GM23338 (cell line): ENCODE measurements at regions not wholly inside any gene's neighbourhood (a gene's known extent, or its start where the extent isn't known, plus 50 kb on each side); places are given as distances from the start of the nearest gene placed in this dataset.

Source experiments
- ATAC-seq: fragments of 200-7000 bp; cut with Tn5 transposase; 3 replicates; pipeline ENCODE4 v1.9.1; 2020
- DNase-seq: peaks from one replicate; pipeline ENCODE4 v3.0.0-alpha.2; 2015; ENCODE audit warnings: low spot score
- H2AFZ ChIP-seq: fragments of 200-600 bp; sonication (generic); 2 replicates; pipeline ENCODE4 v1.8.0; 2016; ENCODE audit warnings: antibody characterized with exemption, mild to moderate bottlenecking, moderate library complexity
- H3F3A ChIP-seq: fragments of 200-600 bp; sonication (generic); replicated peaks from 2 replicates; pipeline ENCODE4 v1.8.0; 2017; ENCODE audit warnings: antibody characterized with exemption, mixed run types, low read depth
- H3K27ac ChIP-seq: fragments of 200-600 bp; sonication (generic); 2 replicates; pipeline ENCODE4 v1.6.1; 2016; ENCODE audit warnings: low read depth
- H3K27me3 ChIP-seq: fragments of 200-600 bp; sonication (generic); 2 replicates; pipeline ENCODE4 v1.8.0; 2016; ENCODE audit warnings: mild to moderate bottlenecking, mixed run types, moderate library complexity; ENCODE audit not compliant: insufficient read depth
- H3K36me3 ChIP-seq: fragments of 200-600 bp; sonication (generic); 2 replicates; pipeline ENCODE4 v1.8.0; 2016; ENCODE audit warnings: mild to moderate bottlenecking; ENCODE audit not compliant: insufficient read depth
- H3K4me1 ChIP-seq: fragments of 200-600 bp; sonication (generic); 2 replicates; pipeline ENCODE4 v1.8.0; 2016; ENCODE audit warnings: mild to moderate bottlenecking, moderate library complexity; ENCODE audit not compliant: insufficient read depth
- H3K4me2 ChIP-seq: fragments of 200-600 bp; sonication (generic); 2 replicates; pipeline ENCODE4 v1.7.1; 2017; ENCODE audit warnings: mixed run types
- H3K4me3 ChIP-seq: fragments of 200-600 bp; sonication (generic); 2 replicates; pipeline ENCODE4 v1.6.1; 2016; ENCODE audit warnings: mixed run types
- H3K79me2 ChIP-seq: fragments of 200-600 bp; sonication (generic); replicated peaks from 2 replicates; pipeline ENCODE4 v1.8.0; 2017; ENCODE audit warnings: mild to moderate bottlenecking; ENCODE audit not compliant: insufficient read depth
- H3K9me2 ChIP-seq: fragments of 200-600 bp; sonication (generic); 2 replicates; pipeline ENCODE4 v1.8.0; 2017; ENCODE audit not compliant: insufficient read depth
- H4K20me1 ChIP-seq: fragments of 200-600 bp; sonication (generic); replicated peaks from 2 replicates; pipeline ENCODE4 v1.8.0; 2017; ENCODE audit warnings: mild to moderate bottlenecking; ENCODE audit not compliant: insufficient read depth
- H3K27ac Mint-ChIP-seq: 2 replicates; pipeline ENCODE4 v1.8.0; 2020; ENCODE audit warnings: inconsistent platforms, mild to moderate bottlenecking, moderate library complexity, mixed read lengths
- H3K27me3 Mint-ChIP-seq: 3 replicates; pipeline ENCODE4 v1.8.0; 2022; ENCODE audit warnings: low read depth, mild to moderate bottlenecking, moderate library complexity, mixed read lengths, inconsistent platforms; ENCODE audit not compliant: insufficient read depth, poor library complexity
- H3K36me3 Mint-ChIP-seq: 3 replicates; pipeline ENCODE4 v1.8.0; 2021; ENCODE audit warnings: low read depth, mild to moderate bottlenecking, inconsistent platforms, moderate library complexity, mixed read lengths
- H3K4me1 Mint-ChIP-seq: 3 replicates; pipeline ENCODE4 v1.8.0; 2020; ENCODE audit warnings: mild to moderate bottlenecking, inconsistent platforms, mixed read lengths
- H3K4me3 Mint-ChIP-seq: 3 replicates; pipeline ENCODE4 v1.8.0; 2021; ENCODE audit warnings: moderate library complexity, mild to moderate bottlenecking, inconsistent platforms, mixed read lengths
- H3K9me3 Mint-ChIP-seq: 3 replicates; pipeline ENCODE4 v1.8.0; 2020; ENCODE audit warnings: moderate library complexity, mild to moderate bottlenecking, inconsistent platforms, mixed read lengths
- CREB1 ChIP-seq: fragments of 250-450 bp; sonication (Bioruptor Pico); IDR thresholded peaks from 2 replicates; pipeline ENCODE4 v1.5.0; 2020; ENCODE audit warnings: low read depth, mild to moderate bottlenecking, moderate library complexity
- EZH2 ChIP-seq: fragments of 200-600 bp; sonication (generic); IDR thresholded peaks from one replicate; pipeline ENCODE4 v1.8.0; 2017; ENCODE audit warnings: antibody characterized with exemption, mild to moderate bottlenecking, low read depth; ENCODE audit not compliant: unreplicated experiment
- JUNB ChIP-seq: IDR thresholded peaks from one replicate; pipeline ENCODE4 v1.6.1; 2016; ENCODE audit warnings: antibody characterized with exemption; ENCODE audit not compliant: unreplicated experiment
- NANOG ChIP-seq: IDR thresholded peaks from 2 replicates; pipeline ENCODE4 v1.6.1; 2016; ENCODE audit warnings: antibody characterized with exemption, borderline replicate concordance
- POLR2AphosphoS5 ChIP-seq: IDR thresholded peaks from 2 replicates; pipeline ENCODE4 v1.6.1; 2016; ENCODE audit warnings: antibody characterized with exemption, low read depth
- STAT1 ChIP-seq: IDR thresholded peaks from one replicate; pipeline ENCODE4 v1.6.1; 2016; ENCODE audit warnings: antibody characterized with exemption; ENCODE audit not compliant: unreplicated experiment
- ZNF114 ChIP-seq: fragments of 250-450 bp; sonication (Bioruptor Pico); IDR thresholded peaks from 2 replicates; pipeline ENCODE4 v1.5.0; 2020; ENCODE audit warnings: mild to moderate bottlenecking, moderate library complexity
- TF ChIP-seq, protein P1 (sequence below): fragments of 250-450 bp; sonication (Bioruptor Pico); IDR thresholded peaks from 2 replicates; pipeline ENCODE4 v1.5.0; 2020; ENCODE audit warnings: mild to moderate bottlenecking, moderate library complexity
- TF ChIP-seq, protein P2 (sequence below): IDR thresholded peaks from 2 replicates; pipeline ENCODE4 v1.6.1; 2016; ENCODE audit warnings: antibody characterized with exemption
- TF ChIP-seq, protein P3 (sequence below), 2 experiments: fragments of 200-600 bp in 1 of 2; sonication (generic) in 1 of 2; conservative IDR thresholded peaks; 2 replicates each; pipeline versions ENCODE4 v1.5.1 to v1.6.1; 2016 to 2017; ENCODE audit warnings: antibody characterized with exemption in 2 of 2, low read depth in 2 of 2, mild to moderate bottlenecking in 2 of 2, moderate library complexity in 1 of 2

DNA sequence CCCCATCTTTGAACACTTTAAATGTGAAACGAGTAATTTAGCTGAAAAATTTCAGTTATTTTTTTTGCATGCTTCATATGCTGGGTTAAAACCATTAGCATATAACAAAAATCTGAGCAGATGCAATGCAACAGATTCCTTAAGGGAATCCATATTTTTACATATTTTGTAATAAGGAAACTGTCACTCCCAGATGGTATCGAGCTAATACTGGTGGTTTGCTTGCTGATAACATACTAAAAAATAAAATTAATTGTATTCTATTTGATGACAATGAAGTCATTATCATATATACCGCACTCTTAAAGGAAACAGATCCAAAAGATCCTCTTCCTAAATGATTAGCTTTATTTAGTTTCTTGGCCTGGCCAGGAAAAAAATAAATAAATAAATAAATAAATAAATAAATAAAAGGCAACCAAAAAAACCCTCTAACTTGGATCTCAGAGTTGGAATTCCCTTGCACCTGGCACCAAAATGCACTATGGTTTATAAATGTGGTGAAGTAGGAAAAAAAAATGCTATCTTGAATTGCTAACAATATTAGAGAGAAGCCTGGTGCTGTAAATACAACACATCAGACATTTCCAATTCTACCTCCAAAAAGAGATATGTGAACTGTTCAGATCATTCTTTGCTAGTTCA lies 503.2 kb upstream of the ARRDC4 start (continued):
- TF ChIP-seq, protein P1, sequence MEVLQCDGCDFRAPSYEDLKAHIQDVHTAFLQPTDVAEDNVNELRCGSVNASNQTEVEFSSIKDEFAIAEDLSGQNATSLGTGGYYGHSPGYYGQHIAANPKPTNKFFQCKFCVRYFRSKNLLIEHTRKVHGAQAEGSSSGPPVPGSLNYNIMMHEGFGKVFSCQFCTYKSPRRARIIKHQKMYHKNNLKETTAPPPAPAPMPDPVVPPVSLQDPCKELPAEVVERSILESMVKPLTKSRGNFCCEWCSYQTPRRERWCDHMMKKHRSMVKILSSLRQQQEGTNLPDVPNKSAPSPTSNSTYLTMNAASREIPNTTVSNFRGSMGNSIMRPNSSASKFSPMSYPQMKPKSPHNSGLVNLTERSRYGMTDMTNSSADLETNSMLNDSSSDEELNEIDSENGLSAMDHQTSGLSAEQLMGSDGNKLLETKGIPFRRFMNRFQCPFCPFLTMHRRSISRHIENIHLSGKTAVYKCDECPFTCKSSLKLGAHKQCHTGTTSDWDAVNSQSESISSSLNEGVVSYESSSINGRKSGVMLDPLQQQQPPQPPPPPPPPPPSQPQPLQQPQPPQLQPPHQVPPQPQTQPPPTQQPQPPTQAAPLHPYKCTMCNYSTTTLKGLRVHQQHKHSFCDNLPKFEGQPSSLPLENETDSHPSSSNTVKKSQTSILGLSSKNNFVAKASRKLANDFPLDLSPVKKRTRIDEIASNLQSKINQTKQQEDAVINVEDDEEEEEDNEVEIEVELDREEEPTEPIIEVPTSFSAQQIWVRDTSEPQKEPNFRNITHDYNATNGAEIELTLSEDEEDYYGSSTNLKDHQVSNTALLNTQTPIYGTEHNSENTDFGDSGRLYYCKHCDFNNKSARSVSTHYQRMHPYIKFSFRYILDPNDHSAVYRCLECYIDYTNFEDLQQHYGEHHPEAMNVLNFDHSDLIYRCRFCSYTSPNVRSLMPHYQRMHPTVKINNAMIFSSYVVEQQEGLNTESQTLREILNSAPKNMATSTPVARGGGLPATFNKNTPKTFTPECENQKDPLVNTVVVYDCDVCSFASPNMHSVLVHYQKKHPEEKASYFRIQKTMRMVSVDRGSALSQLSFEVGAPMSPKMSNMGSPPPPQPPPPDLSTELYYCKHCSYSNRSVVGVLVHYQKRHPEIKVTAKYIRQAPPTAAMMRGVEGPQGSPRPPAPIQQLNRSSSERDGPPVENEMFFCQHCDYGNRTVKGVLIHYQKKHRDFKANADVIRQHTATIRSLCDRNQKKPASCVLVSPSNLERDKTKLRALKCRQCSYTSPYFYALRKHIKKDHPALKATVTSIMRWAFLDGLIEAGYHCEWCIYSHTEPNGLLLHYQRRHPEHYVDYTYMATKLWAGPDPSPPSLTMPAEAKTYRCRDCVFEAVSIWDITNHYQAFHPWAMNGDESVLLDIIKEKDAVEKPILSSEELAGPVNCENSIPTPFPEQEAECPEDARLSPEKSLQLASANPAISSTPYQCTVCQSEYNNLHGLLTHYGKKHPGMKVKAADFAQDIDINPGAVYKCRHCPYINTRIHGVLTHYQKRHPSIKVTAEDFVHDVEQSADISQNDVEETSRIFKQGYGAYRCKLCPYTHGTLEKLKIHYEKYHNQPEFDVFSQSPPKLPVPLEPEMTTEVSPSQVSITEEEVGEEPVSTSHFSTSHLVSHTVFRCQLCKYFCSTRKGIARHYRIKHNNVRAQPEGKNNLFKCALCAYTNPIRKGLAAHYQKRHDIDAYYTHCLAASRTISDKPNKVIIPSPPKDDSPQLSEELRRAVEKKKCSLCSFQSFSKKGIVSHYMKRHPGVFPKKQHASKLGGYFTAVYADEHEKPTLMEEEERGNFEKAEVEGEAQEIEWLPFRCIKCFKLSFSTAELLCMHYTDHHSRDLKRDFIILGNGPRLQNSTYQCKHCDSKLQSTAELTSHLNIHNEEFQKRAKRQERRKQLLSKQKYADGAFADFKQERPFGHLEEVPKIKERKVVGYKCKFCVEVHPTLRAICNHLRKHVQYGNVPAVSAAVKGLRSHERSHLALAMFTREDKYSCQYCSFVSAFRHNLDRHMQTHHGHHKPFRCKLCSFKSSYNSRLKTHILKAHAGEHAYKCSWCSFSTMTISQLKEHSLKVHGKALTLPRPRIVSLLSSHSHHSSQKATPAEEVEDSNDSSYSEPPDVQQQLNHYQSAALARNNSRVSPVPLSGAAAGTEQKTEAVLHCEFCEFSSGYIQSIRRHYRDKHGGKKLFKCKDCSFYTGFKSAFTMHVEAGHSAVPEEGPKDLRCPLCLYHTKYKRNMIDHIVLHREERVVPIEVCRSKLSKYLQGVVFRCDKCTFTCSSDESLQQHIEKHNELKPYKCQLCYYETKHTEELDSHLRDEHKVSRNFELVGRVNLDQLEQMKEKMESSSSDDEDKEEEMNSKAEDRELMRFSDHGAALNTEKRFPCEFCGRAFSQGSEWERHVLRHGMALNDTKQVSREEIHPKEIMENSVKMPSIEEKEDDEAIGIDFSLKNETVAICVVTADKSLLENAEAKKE (CRISPR knock-in tag), result no peak
- TF ChIP-seq, protein P2, sequence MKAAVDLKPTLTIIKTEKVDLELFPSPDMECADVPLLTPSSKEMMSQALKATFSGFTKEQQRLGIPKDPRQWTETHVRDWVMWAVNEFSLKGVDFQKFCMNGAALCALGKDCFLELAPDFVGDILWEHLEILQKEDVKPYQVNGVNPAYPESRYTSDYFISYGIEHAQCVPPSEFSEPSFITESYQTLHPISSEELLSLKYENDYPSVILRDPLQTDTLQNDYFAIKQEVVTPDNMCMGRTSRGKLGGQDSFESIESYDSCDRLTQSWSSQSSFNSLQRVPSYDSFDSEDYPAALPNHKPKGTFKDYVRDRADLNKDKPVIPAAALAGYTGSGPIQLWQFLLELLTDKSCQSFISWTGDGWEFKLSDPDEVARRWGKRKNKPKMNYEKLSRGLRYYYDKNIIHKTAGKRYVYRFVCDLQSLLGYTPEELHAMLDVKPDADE, result no peak

DNA sequence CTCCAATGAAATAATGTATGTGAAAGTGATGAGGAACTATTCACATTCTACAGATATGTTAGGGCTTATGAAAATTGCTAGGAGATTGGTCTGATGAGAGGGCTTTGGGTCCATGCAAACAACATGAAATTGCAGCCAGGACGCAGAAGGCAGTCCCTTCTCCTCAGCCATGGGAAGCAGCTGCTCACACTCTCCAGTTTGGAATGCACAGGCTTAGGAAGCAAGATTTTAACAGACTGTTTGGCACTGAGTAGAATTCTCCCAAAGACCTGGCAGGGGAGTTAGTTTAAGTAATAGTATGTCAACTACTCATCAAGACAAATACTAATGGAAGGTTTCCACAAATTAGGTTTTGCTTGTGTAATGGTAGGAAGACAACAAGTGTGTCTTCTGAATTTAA lies 500.7 kb upstream of the ARRDC4 start:
- no peak for ATAC-seq
- no peak overlapping the region for H3K27ac Mint-ChIP-seq
- H3K27me3 ChIP-seq, result no peaks in the 10 kb centered on the region
- H3K79me2 ChIP-seq, result no peaks in the 10 kb centered on the region
- H3K4me2 ChIP-seq, result no peak overlapping the region
- no peaks in the 10 kb centered on the region for H3F3A ChIP-seq
- peaks cover 6% of the 10 kb centered on the region; the same call in 1 of the 3 replicates for H3K4me1 Mint-ChIP-seq
- H3K27ac ChIP-seq, result no peak overlapping the region
- no peak overlapping the region for H2AFZ ChIP-seq
- no peaks in the 10 kb centered on the region for H4K20me1 ChIP-seq
- no peaks in the 10 kb centered on the region for H3K36me3 Mint-ChIP-seq
- no peaks in the 10 kb centered on the region for H3K36me3 ChIP-seq
- H3K4me1 ChIP-seq, result no peaks in the 10 kb centered on the region
- TF ChIP-seq CREB1 (CRISPR knock-in tag), result no peak
- TF ChIP-seq, protein P3, sequence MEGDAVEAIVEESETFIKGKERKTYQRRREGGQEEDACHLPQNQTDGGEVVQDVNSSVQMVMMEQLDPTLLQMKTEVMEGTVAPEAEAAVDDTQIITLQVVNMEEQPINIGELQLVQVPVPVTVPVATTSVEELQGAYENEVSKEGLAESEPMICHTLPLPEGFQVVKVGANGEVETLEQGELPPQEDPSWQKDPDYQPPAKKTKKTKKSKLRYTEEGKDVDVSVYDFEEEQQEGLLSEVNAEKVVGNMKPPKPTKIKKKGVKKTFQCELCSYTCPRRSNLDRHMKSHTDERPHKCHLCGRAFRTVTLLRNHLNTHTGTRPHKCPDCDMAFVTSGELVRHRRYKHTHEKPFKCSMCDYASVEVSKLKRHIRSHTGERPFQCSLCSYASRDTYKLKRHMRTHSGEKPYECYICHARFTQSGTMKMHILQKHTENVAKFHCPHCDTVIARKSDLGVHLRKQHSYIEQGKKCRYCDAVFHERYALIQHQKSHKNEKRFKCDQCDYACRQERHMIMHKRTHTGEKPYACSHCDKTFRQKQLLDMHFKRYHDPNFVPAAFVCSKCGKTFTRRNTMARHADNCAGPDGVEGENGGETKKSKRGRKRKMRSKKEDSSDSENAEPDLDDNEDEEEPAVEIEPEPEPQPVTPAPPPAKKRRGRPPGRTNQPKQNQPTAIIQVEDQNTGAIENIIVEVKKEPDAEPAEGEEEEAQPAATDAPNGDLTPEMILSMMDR (conservative IDR thresholded peaks at IDR 0.05; ENCODE audit: low read depth in 2 of 2), result no peak
- no peak for TF ChIP-seq STAT1
- TF ChIP-seq NANOG, result no peak
- TF ChIP-seq JUNB, result no peak
- TF ChIP-seq ZNF114, result no peak
- no peak for TF ChIP-seq POLR2AphosphoS5
- TF ChIP-seq, protein P2, result no peak
- TF ChIP-seq EZH2, result no peak
- no peaks in the 10 kb centered on the region for H3K9me2 ChIP-seq
- no peaks in the 10 kb centered on the region for H3K27me3 Mint-ChIP-seq
- no peaks in the 10 kb centered on the region for H3K9me3 Mint-ChIP-seq
- DNase-seq, result no peak
- H3K4me3 ChIP-seq, result no peak overlapping the region
- no peak overlapping the region for H3K4me3 Mint-ChIP-seq
